T-helper 17 cell (primary cell): ENCODE measurements at regions not wholly inside any gene's neighbourhood (a gene's known extent, or its start where the extent isn't known, plus 50 kb on each side); places are given as distances from the start of the nearest gene placed in this dataset.
"Not testable (repeated sequence)": the region's sequence is repeated elsewhere in the genome, so short reads cannot be mapped to it uniquely, and the experiment has no call there.

Source experiments
- ATAC-seq: fragments of 150-1000 bp; cut with Tn5 transposase; 2 replicates; pipeline ENCODE4 v1.10.0; 2021; ENCODE audit warnings: mild to moderate bottlenecking, moderate library complexity
- DNase-seq, 3 donors: peaks; one replicate each; pipeline versions ENCODE4 v3.0.0 to v3.0.0-alpha.2; 2020 to 2021
- H3K9me3 ChIP-seq: one replicate; pipeline ENCODE4 v1.7.0; 2013; ENCODE audit warnings: low read length, mild to moderate bottlenecking; ENCODE audit not compliant: control insufficient read depth, poor library complexity, severe bottlenecking
- H3K27ac Mint-ChIP-seq: one replicate; pipeline ENCODE4 v1.8.0; 2022; ENCODE audit warnings: mild to moderate bottlenecking, moderate library complexity, mixed read lengths
- H3K27me3 Mint-ChIP-seq: one replicate; pipeline ENCODE4 v1.8.0; 2022; ENCODE audit warnings: mixed read lengths
- H3K36me3 Mint-ChIP-seq: one replicate; pipeline ENCODE4 v1.8.0; 2022; ENCODE audit warnings: low read depth, mixed read lengths
- H3K4me1 Mint-ChIP-seq: one replicate; pipeline ENCODE4 v1.8.0; 2022; ENCODE audit warnings: mild to moderate bottlenecking, mixed read lengths
- H3K4me3 Mint-ChIP-seq: one replicate; pipeline ENCODE4 v1.8.0; 2022; ENCODE audit warnings: mild to moderate bottlenecking, moderate library complexity, mixed read lengths

DNA sequence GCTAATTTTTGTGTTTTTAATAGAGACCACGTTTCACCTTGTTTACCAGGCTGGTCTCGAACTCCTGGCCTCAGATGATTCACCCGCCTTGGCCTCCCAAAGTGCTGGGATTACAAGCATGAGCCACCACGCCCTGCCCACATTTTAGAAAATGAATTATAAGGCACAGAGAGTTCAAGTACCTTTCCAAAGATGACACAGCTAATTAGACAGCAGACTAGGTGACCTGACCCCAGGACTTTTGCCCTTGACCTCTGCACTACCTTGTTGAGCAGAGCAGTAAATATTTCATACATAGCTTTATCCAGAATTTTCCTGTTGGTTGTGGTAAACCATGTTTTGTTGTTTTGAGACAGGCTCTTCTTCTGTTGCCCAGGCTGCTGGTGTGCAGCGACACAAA lies 131.3 kb upstream of the KCTD7 start:
- Mint-ChIP-seq H3K27ac (no peak overlapping the region), H3K4me1 (no peaks in the 10 kb centered on the region), H3K36me3 (no peaks in the 10 kb centered on the region), H3K4me3 (no peak overlapping the region), H3K27me3 (no peaks in the 10 kb centered on the region)
- DNase-seq = no peak
- no peak for ATAC-seq
- no peaks in the 10 kb centered on the region for H3K9me3 ChIP-seq

DNA sequence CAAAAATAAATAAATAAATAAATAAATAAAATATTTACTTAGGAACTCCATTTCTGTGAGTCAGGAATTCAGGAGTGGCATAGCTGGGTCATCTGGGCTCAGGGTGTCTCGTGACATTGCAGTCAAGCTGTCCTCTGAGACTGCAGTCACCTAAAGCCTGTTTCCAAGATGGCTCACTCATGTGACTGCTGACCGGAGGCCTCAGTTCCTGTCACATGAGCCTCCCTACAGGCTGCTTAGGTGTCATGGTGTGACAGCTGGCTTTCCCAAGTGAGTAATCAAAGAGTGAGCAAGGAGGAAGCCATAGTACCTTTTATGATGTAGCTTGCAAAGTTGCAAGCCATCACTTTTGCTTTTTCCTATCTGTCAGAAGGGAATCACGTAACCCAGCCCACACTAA lies 128.6 kb upstream of the KCTD7 start:
- H3K4me3 Mint-ChIP-seq = no peak overlapping the region
- no peak for DNase-seq
- ATAC-seq = no peak
- H3K27ac Mint-ChIP-seq = no peak overlapping the region
- H3K36me3 Mint-ChIP-seq = no peaks in the 10 kb centered on the region
- no peaks in the 10 kb centered on the region for H3K9me3 ChIP-seq
- no peaks in the 10 kb centered on the region for H3K4me1 Mint-ChIP-seq
- no peaks in the 10 kb centered on the region for H3K27me3 Mint-ChIP-seq

DNA sequence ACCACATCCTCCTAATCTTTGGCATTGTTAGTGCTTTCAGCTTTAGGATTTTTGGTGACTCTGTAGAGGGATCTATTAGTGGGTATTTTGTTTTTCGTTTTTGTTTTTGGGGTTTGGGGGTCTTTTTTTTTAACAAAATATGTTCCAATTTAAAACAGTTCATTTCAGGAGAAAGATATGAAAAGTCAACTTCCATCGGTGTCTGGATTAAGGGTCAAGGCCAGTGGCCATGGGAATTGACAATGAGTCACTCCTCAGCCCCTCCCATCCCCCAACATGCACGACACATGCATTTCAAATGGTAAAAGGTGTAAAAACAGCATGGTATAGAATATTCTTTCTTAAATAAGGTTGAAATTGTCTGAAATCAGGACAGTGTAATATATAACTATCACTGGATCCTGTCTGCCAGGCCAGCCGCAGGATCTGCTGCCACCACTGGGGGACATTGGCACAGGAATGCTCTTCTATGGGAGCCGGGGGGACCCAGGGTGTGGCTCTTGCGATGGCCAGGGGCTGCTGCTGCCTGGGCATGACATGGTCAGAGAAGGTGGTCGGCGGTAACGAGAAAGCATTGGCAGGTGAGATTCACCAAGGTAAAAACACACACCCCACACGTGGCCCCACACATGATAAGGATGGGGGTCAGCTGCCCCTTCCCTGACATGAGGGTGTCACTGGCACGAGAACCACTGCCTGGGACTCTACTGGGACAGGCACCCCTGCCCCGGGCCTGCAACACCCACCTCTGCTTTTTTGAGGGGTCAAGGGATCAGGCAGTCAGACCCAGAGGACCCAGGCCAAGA lies 126.2 kb upstream of the KCTD7 start:
- DNase-seq (no peak), ATAC-seq (no peak)
- H3K9me3 ChIP-seq = no peaks in the 10 kb centered on the region
- Mint-ChIP-seq H3K27ac (peak overlapping the region; percentile 29), H3K4me1 (peaks cover 2% of the 10 kb centered on the region), H3K36me3 (no peaks in the 10 kb centered on the region), H3K27me3 (no peaks in the 10 kb centered on the region), H3K4me3 (no peak overlapping the region)

DNA sequence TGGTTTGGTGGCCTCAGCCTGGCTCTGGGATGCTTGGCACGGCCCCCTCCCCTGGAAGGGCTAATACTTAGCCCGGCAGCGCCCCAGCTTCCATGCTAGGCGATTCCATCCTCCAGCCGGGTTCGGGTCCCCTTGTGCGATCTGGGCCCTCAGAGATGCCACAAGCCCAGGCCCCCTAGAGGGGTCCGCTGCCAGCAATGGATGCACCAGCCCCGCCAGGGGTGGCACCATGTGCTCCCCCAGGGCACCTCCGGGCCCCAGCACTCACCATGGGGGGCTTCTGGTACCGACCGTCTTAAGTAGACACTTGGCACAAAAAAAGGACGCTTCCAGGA lies 125.7 kb upstream of the KCTD7 start:
- ATAC-seq (no peak), DNase-seq (no peak)
- Mint-ChIP-seq H3K36me3 (no peaks in the 10 kb centered on the region), H3K4me3 (no peak overlapping the region), H3K27ac (no peak overlapping the region), H3K4me1 (peaks cover 2% of the 10 kb centered on the region), H3K27me3 (no peaks in the 10 kb centered on the region)
- no peaks in the 10 kb centered on the region for H3K9me3 ChIP-seq

DNA sequence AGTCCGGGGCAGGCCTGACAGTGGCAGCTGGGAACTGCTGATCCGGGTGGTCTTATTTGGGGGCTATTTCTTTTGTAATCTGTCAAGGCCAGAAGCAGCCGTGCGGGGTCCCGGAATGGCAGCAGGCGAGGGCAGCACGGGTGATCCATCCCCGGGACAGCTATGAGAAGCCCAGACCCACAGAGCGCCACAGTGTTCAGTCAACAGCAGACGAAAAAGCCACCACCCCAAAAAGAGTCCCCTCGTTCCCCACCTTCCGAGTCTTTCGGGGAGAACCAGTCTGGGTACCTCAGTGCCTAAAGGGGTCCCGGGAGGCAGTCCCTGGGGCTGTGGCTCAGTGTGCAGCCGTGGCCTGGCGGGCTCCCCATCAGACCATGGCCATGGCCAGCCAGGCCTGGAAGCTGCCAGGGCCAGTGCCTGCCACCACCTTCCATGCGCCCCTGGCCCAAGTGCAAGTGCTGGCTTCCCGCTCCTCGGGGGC lies 125.1 kb upstream of the KCTD7 start:
- no peak for ATAC-seq
- Mint-ChIP-seq H3K36me3 (no peaks in the 10 kb centered on the region), H3K4me3 (no peak overlapping the region)

DNA sequence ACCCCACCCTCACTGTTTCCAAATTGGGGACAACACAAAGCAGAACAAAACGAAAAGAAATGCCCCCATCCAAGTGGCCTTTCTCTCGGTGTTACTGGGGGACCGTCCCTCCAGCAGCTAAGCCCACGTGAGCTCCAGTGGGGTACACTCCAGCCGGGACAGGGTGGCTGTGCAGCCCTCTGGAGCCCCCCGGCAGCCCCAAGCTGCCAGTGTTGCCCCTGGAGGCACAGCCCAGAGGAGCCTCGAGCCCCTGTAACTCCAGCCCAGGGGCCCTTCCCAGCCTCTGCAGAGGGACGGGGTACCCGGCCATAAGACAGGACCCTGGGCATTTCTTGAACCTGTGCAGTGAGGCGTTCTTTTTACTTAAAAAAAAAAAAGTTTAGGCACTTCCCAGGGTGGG lies 124.5 kb upstream of the KCTD7 start:
- DNase-seq (no peak), ATAC-seq (no peak)
- Mint-ChIP-seq H3K4me1 (peaks cover 2% of the 10 kb centered on the region), H3K27me3 (peaks cover 6% of the 10 kb centered on the region), H3K4me3 (peak overlapping the region; percentile 22), H3K36me3 (no peaks in the 10 kb centered on the region), H3K27ac (no peak overlapping the region)
- no peaks in the 10 kb centered on the region for H3K9me3 ChIP-seq

More for the DNA sequence above, 125.1 kb upstream of the KCTD7 start:
- Mint-ChIP-seq H3K4me1 (peaks cover 2% of the 10 kb centered on the region), H3K27ac (no peak overlapping the region), H3K27me3 (peaks cover 3% of the 10 kb centered on the region)
- H3K9me3 ChIP-seq = no peaks in the 10 kb centered on the region
- DNase-seq = no peak

DNA sequence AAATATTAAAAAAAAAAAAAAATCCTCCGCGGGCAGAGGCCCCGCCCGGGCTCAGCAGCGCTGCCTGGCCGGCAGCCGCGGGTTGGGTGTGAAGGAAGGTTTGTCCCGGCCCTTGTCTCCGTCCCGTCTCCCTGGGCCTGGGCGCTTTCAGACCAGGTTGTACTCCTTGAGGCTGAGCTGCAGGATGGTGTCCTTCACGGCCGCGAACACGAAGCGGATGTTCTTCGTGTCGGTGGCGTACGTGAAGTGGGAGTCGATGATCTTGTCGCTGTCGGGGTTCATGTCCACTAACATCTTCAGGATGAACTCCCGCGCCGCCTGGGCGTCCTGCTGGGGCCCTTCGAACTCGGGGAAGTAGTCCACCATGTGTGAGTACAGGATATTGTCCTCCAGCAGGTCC lies 123.7 kb upstream of the KCTD7 start:
- H3K36me3 Mint-ChIP-seq = no peaks in the 10 kb centered on the region
- no peak overlapping the region for H3K27ac Mint-ChIP-seq
- H3K4me3 Mint-ChIP-seq = peak overlapping the region; percentile 15
- peaks cover 6% of the 10 kb centered on the region for H3K27me3 Mint-ChIP-seq
- H3K9me3 ChIP-seq = no peaks in the 10 kb centered on the region
- peaks cover 2% of the 10 kb centered on the region for H3K4me1 Mint-ChIP-seq
- DNase-seq (no peak), ATAC-seq (no peak)

DNA sequence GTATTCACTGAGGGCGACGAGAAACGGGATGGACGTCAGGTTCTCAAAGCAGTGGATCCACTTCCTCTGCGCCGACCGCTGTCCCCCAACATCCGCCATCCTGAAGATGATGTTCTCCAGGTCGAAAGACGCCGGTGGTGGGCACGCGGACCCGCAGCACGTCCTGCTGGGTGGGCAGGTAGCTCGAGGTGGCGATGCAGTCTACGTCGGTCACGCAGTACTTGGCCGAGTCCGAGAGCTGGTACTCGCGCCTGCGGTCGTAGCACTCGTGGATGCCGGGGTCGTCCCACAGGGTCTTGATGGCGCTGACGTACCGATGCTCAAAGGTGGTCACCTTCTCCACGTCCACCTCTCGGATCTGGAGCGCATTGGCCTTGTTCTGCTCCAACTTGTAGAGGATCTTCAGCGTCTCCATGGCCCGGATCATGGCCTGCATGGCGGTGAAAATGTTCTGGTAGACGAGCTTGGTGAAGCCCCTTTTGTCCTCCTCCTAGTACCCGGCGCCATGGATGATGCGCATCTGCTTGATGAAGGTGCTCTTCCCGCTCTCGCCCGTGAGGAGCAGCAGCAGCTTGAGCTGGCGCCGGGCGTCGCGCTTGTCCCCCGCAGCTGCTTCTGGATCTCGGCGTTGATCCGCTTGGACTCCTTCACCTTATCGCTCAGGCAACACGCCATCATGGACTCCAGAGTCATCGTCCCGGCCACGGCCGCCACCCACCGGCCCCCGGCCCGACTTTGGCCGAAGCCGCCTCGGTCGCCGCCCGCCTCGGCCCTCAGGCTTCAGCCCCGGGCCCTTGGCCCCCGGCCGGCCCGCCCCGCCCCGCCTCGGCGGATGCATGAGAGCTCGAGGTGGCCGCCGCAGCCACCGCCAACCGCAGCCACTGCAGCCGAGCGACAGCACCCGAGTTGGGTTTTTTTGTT lies 122.9 kb upstream of the KCTD7 start:
- peak; percentile 80 for ATAC-seq
- no peaks in the 10 kb centered on the region for H3K9me3 ChIP-seq
- peak overlapping the region; percentile 79 for H3K4me3 Mint-ChIP-seq
- H3K27ac Mint-ChIP-seq = no peak overlapping the region
- H3K4me1 Mint-ChIP-seq = peaks cover 2% of the 10 kb centered on the region
- peak in 1 of 3 donors; percentile 16 for DNase-seq
- H3K27me3 Mint-ChIP-seq = peaks cover 6% of the 10 kb centered on the region
- H3K36me3 Mint-ChIP-seq = no peaks in the 10 kb centered on the region

DNA sequence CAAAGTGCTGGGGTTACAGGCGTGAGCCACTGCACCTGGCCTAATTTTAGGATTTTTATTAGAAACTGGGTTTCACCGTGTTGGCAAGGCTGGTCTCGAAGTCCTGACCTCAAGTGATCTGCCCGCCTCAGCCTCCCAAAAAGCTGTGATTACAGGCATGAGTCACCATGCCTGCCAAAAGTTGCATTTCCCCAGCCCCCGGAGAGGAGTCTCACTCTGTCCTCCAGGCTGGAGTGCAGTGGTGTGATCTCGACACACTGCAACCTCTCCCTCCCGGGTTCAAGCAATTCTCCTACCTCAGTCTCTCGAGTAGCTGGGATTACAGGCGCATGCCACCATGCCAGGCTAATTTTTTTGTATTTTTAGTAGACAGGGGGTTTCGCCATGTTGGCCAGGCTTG lies 122.0 kb upstream of the KCTD7 start:
- H3K4me3 Mint-ChIP-seq = peak overlapping the region; percentile 79
- H3K36me3 Mint-ChIP-seq, H3K9me3 ChIP-seq, ATAC-seq, H3K27me3 Mint-ChIP-seq, H3K4me1 Mint-ChIP-seq, DNase-seq, H3K27ac Mint-ChIP-seq: not testable (repeated sequence)

DNA sequence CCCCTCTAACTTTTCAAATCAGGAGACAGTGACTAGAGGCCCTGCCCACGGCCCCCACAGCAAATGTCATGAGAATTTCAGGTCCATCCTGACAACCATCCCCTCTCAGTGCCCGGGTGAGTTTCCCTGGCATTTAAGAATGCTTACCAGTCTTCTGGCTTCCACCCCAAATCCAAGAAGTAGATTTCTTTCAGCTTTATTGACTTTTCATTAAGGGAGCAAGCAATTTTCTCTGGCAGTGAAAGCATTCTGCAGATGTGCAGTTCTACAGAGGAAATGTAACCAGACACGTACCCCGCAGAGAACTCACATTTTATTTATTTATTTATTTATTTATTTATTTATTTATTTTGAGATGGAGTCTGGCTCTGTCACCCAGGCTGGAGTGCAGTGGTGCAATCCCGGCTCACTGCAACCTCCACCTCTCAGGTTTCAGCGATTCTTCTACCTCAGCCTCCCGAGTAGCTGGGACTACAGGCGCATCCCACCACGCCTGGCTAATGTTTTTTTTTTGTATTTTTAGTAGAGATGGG lies 120.9 kb upstream of the KCTD7 start:
- no peak overlapping the region for H3K27ac Mint-ChIP-seq
- peaks cover 2% of the 10 kb centered on the region for H3K4me1 Mint-ChIP-seq
- no peaks in the 10 kb centered on the region for H3K9me3 ChIP-seq
- H3K27me3 Mint-ChIP-seq = peaks cover 6% of the 10 kb centered on the region
- no peak for DNase-seq
- no peaks in the 10 kb centered on the region for H3K36me3 Mint-ChIP-seq
- no peak for ATAC-seq
- no peak overlapping the region for H3K4me3 Mint-ChIP-seq

DNA sequence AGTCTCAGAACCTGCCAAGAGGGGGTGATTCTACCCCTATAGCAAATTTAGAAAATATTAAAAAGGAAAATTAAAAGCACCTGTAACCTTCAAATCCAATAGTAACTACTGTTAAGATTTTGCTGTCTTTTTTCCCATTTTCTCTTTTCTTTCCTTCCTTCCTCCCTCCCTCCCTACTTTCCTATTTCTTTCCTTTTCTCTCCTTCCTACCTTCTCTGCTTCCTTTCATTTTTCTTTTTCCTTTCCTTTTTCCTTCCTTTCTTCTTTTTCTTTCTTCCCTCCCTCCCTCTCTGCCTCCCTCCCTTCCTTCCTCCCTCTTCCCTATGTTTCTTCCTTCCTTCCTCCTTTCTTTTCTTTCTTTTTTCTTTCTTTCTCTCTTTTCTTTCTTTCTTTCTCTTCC lies 120.2 kb upstream of the KCTD7 start:
- Mint-ChIP-seq H3K4me3 (no peak overlapping the region), H3K4me1 (peaks cover 2% of the 10 kb centered on the region), H3K36me3 (no peaks in the 10 kb centered on the region), H3K27ac (peak overlapping the region; percentile 32), H3K27me3 (peaks cover 6% of the 10 kb centered on the region)
- H3K9me3 ChIP-seq = no peaks in the 10 kb centered on the region
- DNase-seq = no peak
- ATAC-seq = no peak

DNA sequence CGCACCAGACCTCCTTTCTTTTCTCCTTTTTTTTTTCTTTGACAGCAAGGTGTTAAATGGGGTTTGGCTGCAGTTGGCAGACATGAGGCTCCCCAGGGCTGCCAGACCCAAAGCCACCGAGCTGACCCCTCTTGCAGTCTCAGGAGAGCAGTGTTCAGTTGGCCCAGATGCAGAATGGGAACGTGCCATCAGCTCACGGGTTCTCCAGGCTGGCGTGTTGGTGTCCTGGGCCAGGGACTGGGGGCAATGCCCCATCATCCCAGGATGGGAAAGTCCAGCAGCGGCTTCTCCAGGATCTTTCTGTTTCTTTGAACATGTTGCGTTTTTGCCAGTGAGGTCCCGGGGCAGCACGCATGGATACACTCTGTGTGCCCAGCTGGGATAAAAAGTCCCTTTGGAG lies 114.6 kb upstream of the KCTD7 start:
- no peak for ATAC-seq
- no peak for DNase-seq
- no peaks in the 10 kb centered on the region for H3K36me3 Mint-ChIP-seq
- H3K27ac Mint-ChIP-seq = no peak overlapping the region
- H3K4me1 Mint-ChIP-seq = no peaks in the 10 kb centered on the region
- no peaks in the 10 kb centered on the region for H3K9me3 ChIP-seq
- H3K4me3 Mint-ChIP-seq = no peak overlapping the region
- no peaks in the 10 kb centered on the region for H3K27me3 Mint-ChIP-seq

DNA sequence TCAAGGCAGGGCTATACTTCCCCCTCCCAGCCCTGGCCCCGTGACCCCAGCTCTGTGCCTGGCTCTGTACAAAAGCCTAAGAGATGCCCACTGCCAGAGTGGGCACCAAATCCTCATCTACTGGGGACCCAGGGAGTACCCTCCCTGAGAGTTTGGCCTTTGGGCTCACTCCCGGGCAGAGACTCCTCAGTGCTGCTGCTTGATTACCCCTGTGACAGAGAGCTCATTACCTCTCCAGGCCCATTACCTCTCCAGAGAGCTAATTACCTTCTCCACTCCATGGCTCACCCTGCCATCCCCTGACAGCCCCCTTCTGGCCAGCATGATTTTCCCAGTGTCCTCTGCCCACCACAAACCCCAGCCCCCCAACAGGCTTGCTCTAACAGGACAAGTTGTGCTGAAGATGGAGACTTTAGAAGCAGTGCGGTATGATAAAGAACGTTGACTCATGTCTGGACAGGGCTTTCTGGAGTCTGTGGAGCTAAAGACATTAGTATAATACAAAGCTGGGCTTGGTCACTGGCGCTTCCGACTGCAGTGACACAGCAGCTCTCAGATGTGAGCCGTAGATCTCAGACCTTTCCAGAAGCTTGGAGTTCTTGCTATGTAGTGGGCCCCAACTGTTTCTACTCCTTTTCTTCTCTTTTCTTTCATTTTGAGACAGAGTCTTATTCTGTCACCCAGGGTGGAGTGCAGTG lies 111.3 kb upstream of the KCTD7 start:
- H3K27me3 Mint-ChIP-seq = no peaks in the 10 kb centered on the region
- H3K4me1 Mint-ChIP-seq = peaks cover 2% of the 10 kb centered on the region
- H3K27ac Mint-ChIP-seq = no peak overlapping the region
- no peaks in the 10 kb centered on the region for H3K9me3 ChIP-seq
- H3K36me3 Mint-ChIP-seq = no peaks in the 10 kb centered on the region
- DNase-seq (no peak), ATAC-seq (no peak)
- no peak overlapping the region for H3K4me3 Mint-ChIP-seq
